HepG2 (cell line): ENCODE measurements at regions not wholly inside any gene's neighbourhood (a gene's known extent, or its start where the extent isn't known, plus 50 kb on each side); places are given as distances from the start of the nearest gene placed in this dataset.

Experiments
- ATAC-seq: fragments of 200-7000 bp; cut with Tn5 transposase; 3 replicates; pipeline ENCODE4 v1.9.1; 2020; ENCODE audit warnings: mild to moderate bottlenecking, moderate library complexity
- BruUV-seq: library from RNA; stranded (reverse); fragments of 400-500 nt; replicated peaks from 2 replicates; lab custom pipeline; 2021; lab: Mats Ljungman, UMichigan
- CTCF ChIA-PET: fragments of 300-600 bp; formaldehyde crosslinking; extraction: SDS; loops from one replicate; lab custom pipeline; 2021; ENCODE audit warnings: low total read pairs, inconsistent platforms, low intra/inter-chr PET ratio; lab: Yijun Ruan, JAX
- POLR2A ChIA-PET: fragments of 350-600 bp; sonication (Branson Sonifier 250); formaldehyde crosslinking; loops from one replicate; lab custom pipeline; 2020; ENCODE audit warnings: antibody characterized with exemption, inconsistent platforms; lab: Yijun Ruan, JAX
- DNase-seq: peaks from one replicate; pipeline ENCODE4 v3.0.0-alpha.2; 2015; ENCODE audit warnings: low spot score
- FAIRE-seq: peaks from 3 replicates; lab custom pipeline; 2011; peaks lifted over from hg19 to GRCh38; lab: Jason Lieb, UNC
- H2AFZ ChIP-seq: one replicate; pipeline ENCODE4 v1.6.1; 2011; ENCODE audit warnings: low read length, inconsistent platforms
- H3K27ac ChIP-seq: fragments of 300-600 bp; 3 replicates; pipeline ENCODE4 v1.8.0; 2011; ENCODE audit warnings: mixed run types, mild to moderate bottlenecking, mixed read lengths, low read length, inconsistent platforms; ENCODE audit not compliant: insufficient read depth; ENCODE audit errors: extremely low read length
- H3K27me3 ChIP-seq, 2 experiments: fragments of 200-600 bp in 1 of 2; 2 replicates in 1 of 2; 3 replicates in 1 of 2; pipeline versions ENCODE4 v1.6.0 to v1.8.0; 2011; ENCODE audit warnings: low read length in 2 of 2, mild to moderate bottlenecking in 2 of 2, moderate library complexity in 2 of 2, inconsistent platforms in 1 of 2; ENCODE audit not compliant: insufficient read depth in 2 of 2, control insufficient read depth in 1 of 2
- H3K36me3 ChIP-seq, 2 experiments: fragments of 200-600 bp in 1 of 2; replicated peaks in 1 of 2; 2 replicates in 1 of 2; 3 replicates in 1 of 2; pipeline versions ENCODE4 v1.5.1 to v1.8.0; 2011; ENCODE audit warnings: low read length in 2 of 2, inconsistent platforms in 1 of 2; ENCODE audit not compliant: insufficient read depth in 2 of 2, control insufficient read depth in 1 of 2
- H3K4me1 ChIP-seq: 2 replicates; pipeline ENCODE4 v1.5.1; 2012; ENCODE audit warnings: low read length, inconsistent platforms; ENCODE audit not compliant: insufficient read depth
- H3K4me2 ChIP-seq: 2 replicates; pipeline ENCODE4 v1.6.0; 2011; ENCODE audit warnings: low read depth, low read length, inconsistent platforms
- H3K4me3 ChIP-seq, 3 experiments: fragments of 200-600 bp in 1 of 3; sonication (generic), shearing (Covaris generic) in 1 of 3; replicated peaks in 1 of 3; 2 replicates each; pipeline ENCODE4 v1.5.1; 2011 to 2016; ENCODE audit warnings: low read length in 3 of 3, inconsistent platforms in 2 of 3, low read depth in 2 of 3, mild to moderate bottlenecking in 2 of 3, control low read depth in 1 of 3, mixed read lengths in 1 of 3; ENCODE audit not compliant: insufficient read depth in 1 of 3
- H3K79me2 ChIP-seq: one replicate; pipeline ENCODE4 v1.6.1; 2011; ENCODE audit warnings: low read length, inconsistent platforms; ENCODE audit not compliant: insufficient read depth
- H3K9ac ChIP-seq: 2 replicates; pipeline ENCODE4 v1.6.0; 2011; ENCODE audit warnings: mild to moderate bottlenecking, low read depth, low read length, inconsistent platforms; ENCODE audit not compliant: insufficient read depth
- H3K9me3 ChIP-seq: 2 replicates; pipeline ENCODE4 v1.5.1; 2012; ENCODE audit warnings: mild to moderate bottlenecking, low read length
- H4K20me1 ChIP-seq: 2 replicates; pipeline ENCODE4 v1.6.0; 2011; ENCODE audit warnings: inconsistent platforms, mild to moderate bottlenecking, low read length, moderate library complexity; ENCODE audit not compliant: insufficient read depth
- DPF2 ChIP-seq: sonication (generic); formaldehyde crosslinking; IDR thresholded peaks from 2 replicates; pipeline ENCODE4 v1.4.0; 2020; ENCODE audit warnings: mild to moderate bottlenecking, low read depth, missing genetic modification reagents, borderline replicate concordance
- GABPA ChIP-seq, 2 experiments: IDR thresholded peaks; 2 replicates each; pipeline ENCODE4 v1.6.1; 2011 to 2016; ENCODE audit warnings: low read depth in 2 of 2, low read length in 1 of 2, missing biosample characterization in 1 of 2, missing genetic modification characterization in 1 of 2
- GATA4 ChIP-seq: sonication (generic); IDR thresholded peaks from 2 replicates; pipeline ENCODE4 v1.6.1; 2016; ENCODE audit warnings: antibody characterized with exemption, low read depth, borderline replicate concordance
- KAT8 ChIP-seq: IDR thresholded peaks from 2 replicates; pipeline ENCODE4 v1.6.1; 2016; ENCODE audit warnings: missing genetic modification reagents, missing compliant biosample characterization
- KDM5A ChIP-seq: fragments of 200-600 bp; sonication (generic); IDR thresholded peaks from 2 replicates; pipeline ENCODE4 v1.7.0; 2018; ENCODE audit warnings: antibody characterized with exemption, mild to moderate bottlenecking, low read length, borderline replicate concordance
- KLF9 ChIP-seq: IDR thresholded peaks from 2 replicates; pipeline ENCODE4 v1.6.1; 2016; ENCODE audit warnings: low read depth
- MED13 ChIP-seq: sonication (generic); formaldehyde crosslinking; IDR thresholded peaks from 2 replicates; pipeline ENCODE4 v1.5.0; 2020; ENCODE audit warnings: missing genetic modification reagents
- NAIF1 ChIP-seq: sonication (generic); formaldehyde crosslinking; IDR thresholded peaks from 2 replicates; pipeline ENCODE4 v1.5.0; 2020; ENCODE audit warnings: mild to moderate bottlenecking, missing genetic modification reagents, borderline replicate concordance
- NFE2L2 ChIP-seq: fragments of 150-350 bp; IDR thresholded peaks from 2 replicates; pipeline ENCODE4 v1.6.1; 2014; ENCODE audit warnings: low read length
- NR1H2 ChIP-seq: sonication (generic); formaldehyde crosslinking; IDR thresholded peaks from 2 replicates; pipeline ENCODE4 v1.8.1; 2022; ENCODE audit warnings: low read depth, missing genetic modification reagents, borderline replicate concordance
- SMC3 ChIP-seq: IDR thresholded peaks from 2 replicates; pipeline ENCODE4 v1.6.1; 2011; ENCODE audit warnings: low read length, improper control_type of control experiment
- SP1 ChIP-seq, 2 experiments: fragments of 450-650 bp in 1 of 2; sonication (generic) in 1 of 2; formaldehyde crosslinking in 1 of 2; IDR thresholded peaks; 2 replicates each; pipeline versions ENCODE4 v1.4.0 to v1.6.1; 2016 to 2020; ENCODE audit warnings: missing genetic modification reagents in 1 of 2
- ZC3H4 ChIP-seq: sonication (generic); formaldehyde crosslinking; IDR thresholded peaks from 2 replicates; pipeline ENCODE4 v1.4.0; 2020; ENCODE audit warnings: missing genetic modification reagents, borderline replicate concordance
- ZFP82 ChIP-seq: sonication (generic); formaldehyde crosslinking; IDR thresholded peaks from 2 replicates; pipeline ENCODE4 v1.5.1; 2020; ENCODE audit warnings: mild to moderate bottlenecking, missing genetic modification reagents, borderline replicate concordance
- ZNF30 ChIP-seq: sonication (generic); formaldehyde crosslinking; IDR thresholded peaks from 2 replicates; pipeline ENCODE4 v1.5.0; 2020; ENCODE audit warnings: mild to moderate bottlenecking, missing genetic modification reagents
- ZNF33B ChIP-seq: sonication (generic); formaldehyde crosslinking; IDR thresholded peaks from 2 replicates; pipeline ENCODE4 v1.5.1; 2020; ENCODE audit warnings: mild to moderate bottlenecking, missing genetic modification reagents
- ZNF343 ChIP-seq: sonication (generic); formaldehyde crosslinking; IDR thresholded peaks from 2 replicates; pipeline ENCODE4 v1.4.0; 2020; ENCODE audit warnings: mild to moderate bottlenecking, missing genetic modification reagents
- ZNF484 ChIP-seq: sonication (generic); formaldehyde crosslinking; IDR thresholded peaks from 2 replicates; pipeline ENCODE4 v1.5.1; 2020; ENCODE audit warnings: mild to moderate bottlenecking, low read depth, missing genetic modification reagents, borderline replicate concordance
- ZSCAN22 ChIP-seq: sonication (generic); formaldehyde crosslinking; IDR thresholded peaks from 2 replicates; pipeline ENCODE4 v1.4.0; 2020; ENCODE audit warnings: mild to moderate bottlenecking, missing genetic modification reagents
- WGBS: methylation state at CpG from one replicate; pipeline ENCODE4 v1.1.6; 2017; ENCODE audit warnings: low lambda C conversion rate; 5-methylcytosine and 5-hydroxymethylcytosine counted together
- in situ Hi-C: cut with HindIII; loops from 2 replicates; pipeline ENCODE4 v1.10.0; 2017; ENCODE audit warnings: low pct_unique_long_range_greater_than_20kb; ENCODE audit not compliant: extremely low pct_ligation_motif_present
- intact Hi-C: fragments of 100-400 bp; cut with micrococcal nuclease; formaldehyde crosslinking; loops from one replicate; pipeline ENCODE4 v1.10.0; 2022; ENCODE audit not compliant: unreplicated experiment
- TF ChIP-seq, protein P1 (sequence below): sonication (generic); formaldehyde crosslinking; IDR thresholded peaks from 2 replicates; pipeline ENCODE4 v1.4.0; 2020; ENCODE audit warnings: missing genetic modification reagents, mild to moderate bottlenecking, borderline replicate concordance

DNA sequence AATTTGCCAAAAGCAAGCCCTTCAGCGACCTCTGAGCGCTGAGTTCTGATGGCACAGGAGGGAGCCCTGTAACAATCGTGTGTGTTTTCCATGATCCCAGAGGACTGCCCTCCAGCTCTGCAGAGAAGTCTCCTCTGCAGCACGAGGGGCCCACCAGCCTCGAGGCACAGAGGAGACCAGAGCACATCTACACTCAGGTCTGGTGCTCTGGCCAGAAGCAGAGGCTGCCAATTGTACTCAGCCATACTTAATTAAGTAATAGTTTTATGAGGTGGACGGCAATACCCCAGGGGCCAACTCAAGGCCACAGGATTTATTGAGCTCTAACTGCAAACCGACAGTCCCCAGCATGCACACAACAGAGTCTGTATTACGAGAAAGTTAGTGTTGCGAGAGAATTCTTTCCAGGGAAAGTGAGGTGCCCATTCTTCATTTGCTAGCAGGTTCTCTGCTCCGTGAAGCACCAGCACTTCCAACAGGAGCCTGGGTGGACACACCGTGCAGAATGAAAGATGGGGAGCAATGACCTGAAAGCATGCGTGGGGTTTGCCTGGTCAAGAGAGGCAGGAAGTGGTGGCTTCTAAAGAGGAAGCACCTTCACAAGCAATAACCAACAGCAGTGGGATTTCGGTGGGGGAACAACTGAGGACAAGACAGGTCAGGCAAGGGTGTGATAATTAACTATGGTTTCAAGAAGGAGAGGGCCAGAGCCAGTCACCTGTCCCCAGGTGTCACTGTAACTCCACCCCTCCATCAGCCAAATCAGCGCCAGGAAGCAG is 92.8 kb upstream of the FOXC1 start:
- H3K27ac ChIP-seq = no peak overlapping the region
- H3K79me2 ChIP-seq = no peaks in the 10 kb centered on the region
- CTCF ChIA-PET = no interaction called here
- H3K9ac ChIP-seq = no peak overlapping the region
- intact Hi-C loops = no loop called here
- TF ChIP-seq DPF2 (CRISPR knock-in tag) (no peak), SP1 (IDR thresholded peaks at IDR 0.05) (no peak), SP1 (CRISPR knock-in tag; IDR thresholded peaks at IDR 0.05) (no peak), ZSCAN22 (CRISPR knock-in tag) (no peak), ZNF33B (CRISPR knock-in tag) (no peak), NAIF1 (CRISPR knock-in tag) (no peak), SMC3 (no peak), NFE2L2 (no peak), GATA4 (no peak), KLF9 (no peak), KAT8 (CRISPR knock-in tag) (no peak), ZNF30 (CRISPR knock-in tag) (no peak), ZNF343 (CRISPR knock-in tag) (no peak), ZNF484 (no peak), MED13 (CRISPR knock-in tag) (no peak), NR1H2 (no peak), ZFP82 (CRISPR knock-in tag) (no peak), ZC3H4 (CRISPR knock-in tag) (no peak), KDM5A (no peak), GABPA (IDR thresholded peaks at IDR 0.05; ENCODE audit: low read depth, low read length) (no peak), GABPA (CRISPR knock-in tag; IDR thresholded peaks at IDR 0.05; ENCODE audit: low read depth) (no peak)
- TF ChIP-seq, protein P1, sequence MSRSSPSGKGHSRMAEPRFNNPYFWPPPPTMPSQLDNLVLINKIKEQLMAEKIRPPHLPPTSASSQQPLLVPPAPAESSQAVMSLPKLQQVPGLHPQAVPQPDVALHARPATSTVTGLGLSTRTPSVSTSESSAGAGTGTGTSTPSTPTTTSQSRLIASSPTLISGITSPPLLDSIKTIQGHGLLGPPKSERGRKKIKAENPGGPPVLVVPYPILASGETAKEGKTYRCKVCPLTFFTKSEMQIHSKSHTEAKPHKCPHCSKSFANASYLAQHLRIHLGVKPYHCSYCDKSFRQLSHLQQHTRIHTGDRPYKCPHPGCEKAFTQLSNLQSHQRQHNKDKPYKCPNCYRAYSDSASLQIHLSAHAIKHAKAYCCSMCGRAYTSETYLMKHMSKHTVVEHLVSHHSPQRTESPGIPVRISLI (CRISPR knock-in tag) = no peak
- TF ChIP-seq, all 625 proteins: peak for 0
- ATAC-seq (no peak), DNase-seq (no peak), FAIRE-seq (no peak)
- Histone ChIP-seq H3K36me3 (no peaks in the 10 kb centered on the region), H3K4me1 (peaks cover 11% of the 10 kb centered on the region; the same call in 1 of the 2 replicates), H2AFZ (no peak overlapping the region), H4K20me1 (no peaks in the 10 kb centered on the region), H3K4me3 (no peak overlapping the region), H3K27me3 (peaks cover 3 to 45% of the 10 kb centered on the region in 2 experiments), H3K9me3 (no peaks in the 10 kb centered on the region), H3K4me2 (no peak overlapping the region)
- 21% methylated on average over 14 of the region's 14 CpGs for WGBS
- POLR2A ChIA-PET = no interaction called here
- in situ Hi-C loops = no loop called here
- BruUV-seq = no TSS peak
